ENCODE measurements at regions not wholly inside any gene's neighbourhood (a gene's known extent, or its start where the extent isn't known, plus 50 kb on each side); places are given as distances from the start of the nearest gene placed in this dataset.
"Not testable (repeated sequence)": the region's sequence is repeated elsewhere in the genome, so short reads cannot be mapped to it uniquely, and the experiment has no call there.

DNA sequence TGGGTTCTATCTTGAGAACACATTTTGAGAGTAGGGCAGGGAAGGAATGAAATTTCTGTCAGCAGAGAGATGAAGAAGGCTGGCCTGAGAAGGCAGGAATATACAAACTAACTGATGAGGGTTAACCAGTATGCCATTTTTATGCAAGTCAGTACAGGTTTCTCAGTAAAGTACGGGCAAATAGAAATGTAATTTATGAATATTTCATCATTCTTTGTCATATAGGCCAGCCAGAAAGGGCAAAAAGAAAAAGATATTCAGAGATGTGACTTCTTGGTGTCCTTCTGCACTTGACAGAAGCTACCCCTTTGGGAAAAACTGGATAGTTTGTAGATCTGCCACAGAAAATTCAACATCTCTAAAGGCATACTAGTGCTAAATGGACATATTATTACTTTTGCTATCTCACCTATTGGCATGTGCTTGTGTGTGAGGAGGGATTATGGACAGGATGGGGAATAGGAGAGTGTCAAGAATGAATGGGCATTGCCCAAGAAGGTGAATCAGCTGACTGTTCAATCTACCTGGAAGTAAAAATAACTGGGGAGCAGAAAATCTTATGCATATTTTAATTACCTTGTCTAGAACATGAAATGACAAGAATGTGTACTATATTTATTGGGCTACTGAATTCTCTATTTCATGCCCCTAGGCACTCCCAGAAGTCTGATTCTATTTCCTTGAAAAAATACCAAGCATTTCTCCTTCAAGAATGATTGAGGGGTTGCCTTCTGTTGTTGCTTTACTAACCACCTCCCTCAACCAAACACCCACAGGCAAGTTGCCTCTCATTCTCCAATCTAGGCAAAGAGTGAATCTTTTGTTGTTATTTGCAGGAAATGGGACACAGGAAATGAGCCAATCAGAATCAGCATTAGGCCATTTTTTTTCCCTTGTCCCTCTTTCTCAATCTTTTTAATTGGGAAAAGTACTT is 175.1 kb upstream of the SLC38A2 start:
- no peak for DNase-seq (ENCODE audit: low spot score)

DNA sequence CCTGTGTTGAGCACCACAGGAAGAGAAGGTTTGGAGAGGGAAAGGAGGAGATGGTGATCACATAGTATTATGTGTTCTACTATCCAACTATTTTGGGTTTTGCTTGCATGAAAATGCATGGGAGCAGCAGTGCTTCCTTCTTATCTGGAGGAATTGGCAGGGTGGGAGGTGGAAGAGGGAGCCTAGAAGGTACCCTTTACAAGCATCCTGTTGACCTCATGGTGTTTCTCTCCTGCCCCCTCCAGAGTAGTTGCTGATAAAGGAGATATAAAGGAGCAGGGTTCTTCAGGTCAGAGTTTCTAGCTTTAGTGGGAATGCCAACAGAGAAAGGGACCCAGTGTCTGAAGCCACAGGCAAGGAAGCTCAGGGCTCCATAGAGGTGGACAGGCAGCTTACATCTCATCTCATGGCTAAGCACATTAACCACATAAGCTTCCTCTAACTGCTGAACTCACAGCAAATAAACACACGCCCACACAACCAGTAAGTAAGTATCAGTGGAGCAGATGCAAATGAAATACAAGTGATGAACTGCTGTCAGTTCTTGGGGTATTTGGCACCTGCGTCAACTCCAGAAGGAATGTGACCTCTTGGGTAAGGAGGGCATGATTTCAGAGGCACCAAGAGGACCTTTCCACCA is 174.2 kb upstream of the SLC38A2 start:
- no peak for DNase-seq (ENCODE audit: low spot score)

DNA sequence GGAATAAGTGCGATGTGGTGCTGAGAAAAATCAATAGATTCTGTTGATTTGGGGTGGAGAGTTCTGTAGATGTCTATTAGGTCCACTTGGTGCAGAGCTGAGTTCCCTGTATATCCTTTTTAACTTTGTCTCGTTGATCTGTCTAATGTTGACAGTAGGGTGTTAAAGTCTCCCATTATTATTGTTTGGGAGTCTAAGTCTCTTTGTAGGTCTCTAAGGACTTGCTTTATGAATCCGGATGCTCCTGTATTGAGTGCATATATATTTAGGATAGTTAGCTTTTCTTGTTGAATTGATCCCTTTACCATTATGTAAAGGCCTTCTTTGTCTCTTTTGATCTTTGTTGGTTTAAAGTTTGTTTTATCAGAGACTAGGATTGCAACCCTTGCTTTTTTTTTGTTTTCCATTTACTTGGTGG is 170.8 kb upstream of the SLC38A2 start:
- not testable (repeated sequence) for DNase-seq (ENCODE audit: low spot score)

DNA sequence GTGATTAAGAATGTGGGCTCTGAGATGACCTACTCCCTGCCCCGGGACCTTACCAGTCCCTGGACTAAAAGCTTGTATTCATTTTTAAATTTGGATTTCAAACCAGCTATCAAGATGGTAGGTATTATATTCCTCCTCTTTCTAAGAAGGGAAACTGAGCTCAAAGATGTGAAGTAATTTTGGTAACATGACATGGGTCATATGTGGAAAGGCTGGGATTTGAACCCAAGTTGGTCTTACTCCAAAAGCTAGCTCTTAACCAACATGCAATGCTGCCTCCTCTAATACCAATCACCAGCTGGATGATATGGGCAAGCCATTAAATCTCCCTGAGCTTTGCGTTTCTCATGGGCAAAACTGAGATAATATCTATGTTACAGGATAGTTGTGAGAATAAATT is 166.4 kb upstream of the SLC38A2 start:
- DNase-seq (ENCODE audit: low spot score) = no peak

DNA sequence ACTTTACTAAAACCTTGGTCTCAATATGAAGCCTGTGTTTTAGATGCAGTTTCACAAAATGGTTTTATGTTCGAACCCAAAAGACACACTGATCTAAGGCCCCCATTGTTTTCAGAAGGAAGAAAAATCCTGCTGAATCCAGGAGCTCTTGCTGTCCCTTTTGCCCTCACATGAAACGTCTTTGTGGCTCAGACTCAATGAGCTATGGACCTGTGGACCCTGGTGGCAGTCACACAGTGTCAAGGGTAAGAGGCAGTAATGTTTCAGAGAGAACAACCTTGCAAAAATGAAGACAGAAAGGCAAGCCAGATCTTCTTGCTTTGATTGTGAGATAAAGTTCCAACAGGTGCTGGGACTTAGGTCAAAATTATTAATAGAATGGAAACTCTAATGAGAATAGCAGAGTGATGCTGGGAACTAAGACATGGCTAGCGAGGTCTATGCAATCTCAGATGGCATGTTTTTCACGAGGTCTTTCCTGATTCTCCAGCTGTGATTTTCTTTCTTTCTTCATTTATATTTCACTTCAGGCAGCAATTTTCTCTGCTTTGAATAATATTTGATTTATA is 164.9 kb upstream of the SLC38A2 start:
- no peak for DNase-seq (ENCODE audit: low spot score)

DNA sequence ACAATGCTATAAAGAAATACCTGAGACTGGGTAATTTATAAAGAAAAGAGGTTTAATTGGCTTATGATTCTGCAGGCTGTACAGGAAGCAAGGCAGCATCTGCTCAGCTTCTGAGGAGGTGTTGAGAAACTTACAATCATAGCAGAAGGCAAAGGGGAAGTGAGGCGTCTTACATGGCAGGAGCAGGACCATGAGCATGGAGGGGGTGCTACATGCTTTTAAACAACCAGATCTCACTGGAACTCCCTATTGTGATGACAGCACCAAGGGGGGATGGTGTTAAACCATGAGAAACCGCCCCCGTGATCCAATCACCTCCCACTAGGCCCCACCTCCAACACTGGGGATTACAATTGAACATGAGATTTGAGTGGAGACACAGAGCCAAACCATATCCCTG is 163.7 kb upstream of the SLC38A2 start:
- DNase-seq (ENCODE audit: low spot score) = not testable (repeated sequence)

DNA sequence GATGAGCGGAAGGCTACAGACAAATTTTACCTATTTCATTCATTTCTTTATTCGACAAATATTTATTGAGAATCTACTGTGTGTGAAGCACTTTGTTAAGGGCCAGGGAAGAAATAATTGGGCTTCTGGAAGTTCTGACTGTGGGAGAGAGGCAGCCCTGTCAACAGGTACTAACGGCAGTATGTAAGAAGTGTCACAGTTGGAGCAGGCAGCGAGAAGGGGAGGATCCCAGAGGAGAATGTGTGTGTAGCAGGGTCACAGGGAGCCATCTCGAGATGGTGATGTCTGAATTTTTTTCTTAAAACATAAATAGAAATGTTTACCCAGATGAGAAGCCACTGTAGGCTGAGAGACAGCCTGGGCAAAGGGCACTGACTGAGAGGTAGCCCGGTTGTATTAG is 163.3 kb upstream of the SLC38A2 start:
- DNase-seq (ENCODE audit: low spot score) = no peak

DNA sequence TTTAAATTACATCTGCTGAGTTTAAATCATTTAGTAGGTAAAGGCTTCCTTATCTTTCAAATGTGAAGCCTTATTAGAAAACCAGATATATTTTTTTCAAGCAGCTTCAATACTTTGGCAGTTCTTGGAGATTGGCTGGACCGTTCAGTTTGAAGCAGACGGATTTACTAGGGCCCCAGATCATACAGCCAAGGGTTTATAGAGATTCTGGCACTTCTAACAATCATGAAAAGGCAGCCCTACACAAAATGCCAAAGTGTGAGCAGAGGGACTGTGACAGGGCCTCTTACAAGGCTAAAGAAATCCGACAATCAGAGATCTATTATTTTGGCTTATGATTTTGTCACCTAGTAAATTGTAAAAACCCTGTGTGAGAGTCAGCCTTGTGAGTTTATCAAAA is 162.8 kb upstream of the SLC38A2 start:
- no peak for DNase-seq (ENCODE audit: low spot score)

DNA sequence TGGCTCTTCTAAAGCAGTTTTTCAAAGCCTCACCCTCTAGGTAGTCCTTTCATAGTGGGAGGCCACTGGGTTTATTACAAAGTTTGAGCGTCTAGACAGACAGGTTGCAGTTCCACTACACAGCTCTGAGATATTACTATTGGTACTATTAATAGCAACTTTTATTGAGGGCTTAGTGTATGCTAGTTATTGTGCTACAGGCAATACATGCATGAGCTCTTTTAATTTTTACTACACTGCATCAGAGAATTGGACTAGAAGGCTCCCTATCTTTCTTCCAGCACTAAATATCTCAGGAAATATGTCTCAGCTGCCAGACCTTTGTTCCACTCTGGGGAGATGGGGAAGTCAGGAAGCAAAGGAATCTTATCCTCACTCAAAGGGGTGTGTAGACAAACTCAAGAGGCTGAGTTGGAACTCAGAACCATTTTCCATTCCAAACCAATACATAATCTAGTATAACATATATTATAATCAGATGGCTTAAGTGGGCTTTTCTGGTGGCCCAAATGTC is 161.8 kb upstream of the SLC38A2 start:
- DNase-seq (ENCODE audit: low spot score) = no peak

DNA sequence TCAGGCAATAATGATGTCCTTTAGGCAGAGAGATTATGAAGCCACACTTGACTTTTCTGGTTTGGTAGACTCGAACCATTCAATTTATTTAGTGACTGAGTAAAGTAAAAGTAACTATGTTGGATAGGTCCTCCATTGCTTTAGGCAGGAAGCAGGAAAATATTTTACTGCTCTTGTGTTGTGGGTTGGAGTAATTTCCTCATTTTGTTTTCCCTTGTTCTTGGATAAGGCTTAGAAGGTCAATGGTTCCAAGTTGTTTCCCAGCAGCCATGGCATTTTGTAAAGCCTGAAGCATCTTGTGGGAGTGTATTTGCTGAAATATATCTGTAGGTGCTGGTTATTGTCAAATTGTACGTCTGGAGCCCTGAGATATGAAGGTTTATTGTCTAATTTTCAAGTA is 161.2 kb upstream of the SLC38A2 start:
- no peak for DNase-seq (ENCODE audit: low spot score)

DNA sequence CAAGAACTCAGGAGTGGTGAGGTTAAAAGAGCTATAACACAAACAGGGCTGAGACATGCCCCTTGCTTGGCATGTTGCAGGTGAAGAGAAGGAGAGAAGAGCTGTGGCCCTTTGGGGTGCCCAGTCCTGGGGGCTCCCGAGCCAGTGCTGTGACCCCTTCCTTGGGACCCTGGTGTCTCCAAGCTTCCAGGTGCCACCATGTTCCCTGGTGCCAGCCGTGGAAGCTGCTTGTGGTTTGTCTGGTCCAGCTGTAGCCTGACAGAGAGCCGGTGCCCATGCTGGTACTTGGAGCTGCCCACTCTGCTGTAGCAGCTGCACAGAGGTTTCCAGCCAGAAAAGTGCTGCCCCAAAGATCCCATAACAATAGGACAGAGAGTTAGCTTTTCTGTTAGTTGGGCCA is 159.2 kb upstream of the SLC38A2 start:
- no peak for DNase-seq (ENCODE audit: low spot score)

DNA sequence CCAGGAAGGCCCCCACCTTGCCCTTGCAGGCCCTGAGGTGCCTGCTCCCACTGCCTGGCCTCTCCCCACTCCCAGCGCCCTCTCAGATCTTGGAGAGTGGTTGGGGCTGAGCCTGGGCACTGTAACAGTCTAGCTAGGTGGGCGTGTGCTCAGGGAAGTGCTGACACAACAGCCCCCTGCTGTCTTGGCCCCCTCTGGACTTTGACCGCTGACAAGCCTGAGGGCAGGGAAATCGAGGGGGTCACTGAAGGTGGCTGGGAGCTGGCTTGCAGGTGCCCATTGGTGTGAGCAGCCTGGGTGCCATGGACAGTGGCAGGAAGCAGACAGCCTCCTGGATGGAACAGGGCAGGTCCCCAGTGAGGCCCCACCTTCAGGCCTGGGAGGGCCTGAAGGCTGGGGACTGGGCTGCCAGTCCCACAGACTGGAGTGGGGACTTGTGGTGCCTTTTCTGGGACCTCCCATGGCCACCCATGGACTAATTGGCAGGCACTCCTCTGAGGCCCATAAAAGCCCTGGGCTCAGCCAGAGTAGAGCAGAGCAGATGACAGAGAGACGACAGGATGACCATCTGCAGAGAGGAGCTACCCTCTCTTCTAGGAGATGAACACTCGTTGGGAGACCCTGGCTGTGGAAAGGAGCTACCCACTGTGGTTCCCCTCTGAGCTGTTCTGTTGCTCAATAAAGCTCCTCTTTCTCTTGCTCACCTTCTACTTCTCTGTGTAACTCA is 158.6 kb upstream of the SLC38A2 start:
- DNase-seq (ENCODE audit: low spot score) = no peak

DNA sequence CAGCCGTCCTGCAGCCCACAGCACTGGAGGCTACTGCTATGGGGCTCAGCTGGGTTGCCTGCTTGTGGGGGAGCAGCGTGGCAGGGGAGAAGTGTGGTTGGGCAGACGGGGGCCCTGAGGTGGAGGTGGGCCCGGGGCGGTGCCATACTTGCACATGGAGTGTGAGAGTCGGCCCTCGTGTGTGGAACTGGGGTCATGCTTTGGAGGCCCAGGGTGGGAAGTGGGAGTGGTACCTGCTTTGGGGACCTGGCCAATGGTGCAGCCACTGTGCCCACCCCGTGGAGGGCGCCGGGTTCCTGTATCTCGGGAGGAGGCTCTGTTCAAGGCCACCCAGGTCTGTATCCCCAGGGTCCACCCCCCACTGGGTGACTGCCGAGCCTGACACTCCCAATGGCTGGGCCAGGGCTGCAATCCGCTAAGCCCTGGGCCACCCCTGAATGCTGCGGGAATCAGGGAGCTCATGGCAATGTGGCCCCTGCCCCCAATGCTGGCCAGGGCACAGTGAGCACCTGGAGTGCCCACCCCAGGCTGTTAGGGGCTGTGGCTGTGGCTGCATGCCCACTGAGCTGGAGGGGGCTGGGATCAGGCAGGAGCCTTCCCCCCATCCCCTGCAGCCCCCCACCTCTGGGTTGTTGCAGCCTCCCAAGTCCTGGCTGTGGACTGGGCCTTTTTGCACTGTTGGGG is 157.9 kb upstream of the SLC38A2 start:
- DNase-seq (ENCODE audit: low spot score) = no peak

DNA sequence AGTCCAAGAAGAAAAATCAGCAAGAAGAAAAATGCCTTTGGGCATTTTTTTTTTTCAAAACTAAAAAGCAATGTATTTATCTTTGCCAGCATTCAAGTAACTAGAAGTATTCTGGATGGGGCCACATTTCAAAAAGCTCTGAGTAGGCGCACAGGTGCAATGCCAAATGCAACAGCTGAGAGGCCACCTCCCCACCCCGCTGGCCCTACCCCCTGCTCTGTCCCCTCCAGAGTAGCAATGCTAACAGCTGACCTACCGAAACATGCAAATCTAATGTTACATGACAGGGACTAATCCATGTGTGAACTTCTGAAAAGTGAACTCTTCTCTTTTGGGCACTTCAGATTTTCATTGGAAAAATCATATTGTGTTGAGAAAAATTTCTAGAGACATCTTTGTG is 153.7 kb upstream of the SLC38A2 start:
- no peak for DNase-seq (ENCODE audit: low spot score)

DNA sequence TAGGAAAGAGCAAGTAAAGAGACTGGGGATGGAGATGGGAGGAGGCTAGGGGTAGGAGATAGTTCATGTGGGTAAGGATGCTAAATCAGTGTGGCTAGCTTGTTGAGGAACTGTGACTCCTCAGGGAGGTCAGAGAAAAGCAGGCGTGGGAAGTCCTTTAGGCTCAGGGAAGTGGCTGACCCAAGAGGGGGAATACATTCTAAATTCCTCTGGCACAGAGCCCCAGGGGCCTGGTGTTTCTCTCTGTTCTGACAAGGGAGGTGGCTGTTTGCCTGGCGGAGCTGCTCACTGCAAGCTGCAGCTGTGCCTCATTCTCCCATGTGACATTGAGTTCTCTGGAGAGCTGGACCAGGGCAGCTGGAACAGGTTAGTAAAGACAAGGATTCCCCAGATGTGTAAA is 152.2 kb upstream of the SLC38A2 start:
- no peak for DNase-seq (ENCODE audit: low spot score)

DNA sequence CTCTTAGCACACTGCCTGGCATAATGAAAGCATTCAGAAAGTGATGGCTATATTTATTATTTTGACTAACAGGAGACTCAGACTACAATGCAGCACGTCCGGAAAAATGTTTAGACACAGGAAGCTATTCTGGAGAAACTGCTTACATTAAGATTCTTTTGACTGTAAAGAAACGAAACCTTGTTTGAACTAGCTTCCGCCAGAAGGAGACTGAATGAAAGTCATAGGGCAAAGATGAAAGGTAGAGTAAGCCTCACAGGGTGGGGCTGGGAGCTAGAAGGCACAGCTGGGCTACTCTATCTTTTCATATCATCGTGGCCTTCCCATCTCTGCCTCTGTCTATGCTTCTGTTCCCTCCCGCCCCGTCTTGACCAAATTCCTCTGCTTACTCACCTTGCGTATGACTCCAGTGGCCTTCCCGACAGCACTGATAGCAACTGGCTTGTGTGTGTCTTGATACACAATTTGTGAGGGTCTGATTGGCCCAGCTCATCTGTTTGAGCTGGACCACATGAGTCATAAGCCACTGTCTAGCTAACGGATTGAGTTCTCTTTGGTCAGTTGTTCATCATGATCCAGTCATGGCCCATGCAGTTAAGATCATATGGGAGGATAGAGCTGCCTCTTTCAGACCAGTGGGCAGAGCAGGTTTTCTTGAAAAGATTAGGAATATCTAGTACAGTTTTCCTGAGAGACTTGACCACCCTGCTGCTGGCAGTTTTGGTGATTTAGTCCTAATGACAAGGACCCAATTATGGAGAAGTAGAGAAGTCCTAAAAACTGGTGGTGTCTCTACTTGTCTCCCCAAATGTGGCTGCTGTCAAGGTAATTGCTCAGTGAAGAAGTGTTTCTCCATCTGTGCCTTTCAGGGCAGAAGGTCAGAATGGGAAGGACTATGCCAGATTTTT is 151.5 kb upstream of the SLC38A2 start:
- no peak for DNase-seq (ENCODE audit: low spot score)

DNA sequence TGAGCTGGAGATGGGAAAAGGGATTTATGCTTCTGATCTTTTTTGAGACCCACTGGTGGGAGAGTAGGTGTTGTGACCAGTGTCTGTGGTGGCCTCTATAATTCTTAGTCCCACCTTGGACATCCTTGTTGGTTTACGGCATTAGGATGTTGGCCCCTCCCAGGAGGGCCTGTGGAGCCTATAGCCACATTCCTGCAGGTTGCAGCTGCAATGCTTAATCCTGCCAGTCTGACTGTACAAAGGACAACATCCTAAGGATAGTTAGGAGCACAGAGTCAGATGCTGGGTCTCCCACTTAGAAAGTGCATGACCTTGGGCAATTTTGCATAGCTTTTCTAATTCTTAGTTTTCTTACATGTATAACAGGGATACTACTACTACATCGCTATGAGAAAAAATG is 150.9 kb upstream of the SLC38A2 start:
- DNase-seq (ENCODE audit: low spot score) = no peak

DNA sequence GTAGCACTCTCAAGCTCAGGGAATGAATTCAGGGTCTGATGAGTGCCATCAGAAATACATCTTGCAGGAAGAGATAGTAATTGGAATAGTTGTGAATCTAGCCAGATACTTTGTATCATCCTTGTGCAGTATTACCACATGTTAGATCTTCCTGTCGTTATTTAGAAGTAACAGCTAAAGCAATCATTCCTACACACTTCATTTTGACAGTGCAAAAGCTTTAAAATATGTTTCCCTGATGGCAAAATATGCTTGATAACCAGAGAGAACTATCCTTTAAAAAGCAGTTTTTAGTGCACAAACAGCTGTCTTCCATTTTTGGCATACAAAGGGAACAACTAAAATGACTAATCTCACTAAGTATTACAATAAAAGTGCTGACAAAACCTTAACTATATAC is 149.5 kb upstream of the SLC38A2 start:
- no peak for DNase-seq (ENCODE audit: low spot score)

DNA sequence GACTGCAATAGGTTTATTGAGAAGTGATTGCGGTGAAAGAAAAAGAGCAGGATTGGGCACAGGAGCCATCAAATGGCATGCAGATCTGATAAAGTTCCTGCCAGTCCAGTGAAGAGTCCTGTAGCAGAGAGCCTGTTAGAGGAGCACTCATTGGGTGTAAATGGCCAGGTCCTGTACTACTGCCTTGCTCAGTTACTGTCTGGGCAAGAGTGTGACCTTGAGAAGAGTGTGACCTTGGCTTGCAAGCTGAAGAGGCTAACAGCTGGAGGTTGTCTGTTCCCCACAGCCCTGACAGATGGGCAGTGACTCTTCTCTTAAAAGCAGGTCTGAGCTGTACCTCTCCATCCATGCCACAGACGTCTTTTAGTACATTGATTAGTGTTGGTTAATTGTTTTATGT is 148.6 kb upstream of the SLC38A2 start:
- DNase-seq (ENCODE audit: low spot score) = no peak

DNA sequence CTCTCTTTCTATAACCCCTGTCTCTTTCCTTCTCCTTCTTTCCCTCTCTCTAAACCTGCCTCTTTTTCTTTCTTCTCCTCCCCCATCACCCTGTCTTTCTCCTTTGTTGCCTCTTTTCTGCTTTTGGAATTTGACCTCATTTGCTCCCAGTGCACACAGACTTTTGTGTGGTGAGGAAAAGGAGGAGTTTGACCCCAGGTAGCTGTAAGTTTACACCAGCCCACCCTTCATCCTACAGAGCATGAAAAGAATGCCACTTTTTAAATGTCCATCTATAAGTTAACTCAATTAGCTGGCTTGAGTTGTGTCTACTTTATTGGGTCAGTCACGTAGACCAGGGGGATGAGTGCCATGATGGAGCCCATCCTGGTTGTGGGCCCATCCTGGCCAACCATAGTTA is 146.8 kb upstream of the SLC38A2 start:
- DNase-seq (ENCODE audit: low spot score) = no peak

DNA sequence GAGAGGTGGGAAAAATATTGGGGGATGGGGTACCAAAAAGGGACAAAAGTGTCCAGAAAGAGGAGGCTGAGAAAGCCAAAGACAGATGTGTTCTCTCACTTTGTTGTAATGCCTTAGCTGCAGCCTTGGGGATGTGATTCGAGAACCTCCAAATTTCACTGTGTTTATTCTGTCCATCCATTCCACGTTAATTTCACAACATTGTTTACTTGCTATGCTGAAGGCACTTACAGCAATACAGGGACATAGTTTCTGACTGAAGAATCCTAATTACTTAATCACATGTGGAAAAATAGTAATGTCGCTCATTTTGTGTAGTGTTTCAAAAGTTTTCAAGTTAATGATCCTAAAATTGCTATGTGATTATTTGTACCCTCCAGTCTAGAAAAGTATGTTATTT is 146.2 kb upstream of the SLC38A2 start:
- DNase-seq (ENCODE audit: low spot score) = no peak
